GM10266 (cell line): ENCODE measurements at regions not wholly inside any gene's neighbourhood (a gene's known extent, or its start where the extent isn't known, plus 50 kb on each side); places are given as distances from the start of the nearest gene placed in this dataset.
"Not testable (repeated sequence)": the region's sequence is repeated elsewhere in the genome, so short reads cannot be mapped to it uniquely, and the experiment has no call there.

Experiments used
- DNase-seq: peaks from one replicate; pipeline ENCODE4 v3.0.0; 2012; ENCODE audit errors: extremely low spot score
- TF ChIP-seq, protein P1 (sequence below): IDR thresholded peaks from 2 replicates; pipeline ENCODE4 v1.5.1; 2012; ENCODE audit warnings: mild to moderate bottlenecking, low read depth; ENCODE audit not compliant: control insufficient read depth, insufficient read depth; ENCODE audit errors: missing control alignments

DNA sequence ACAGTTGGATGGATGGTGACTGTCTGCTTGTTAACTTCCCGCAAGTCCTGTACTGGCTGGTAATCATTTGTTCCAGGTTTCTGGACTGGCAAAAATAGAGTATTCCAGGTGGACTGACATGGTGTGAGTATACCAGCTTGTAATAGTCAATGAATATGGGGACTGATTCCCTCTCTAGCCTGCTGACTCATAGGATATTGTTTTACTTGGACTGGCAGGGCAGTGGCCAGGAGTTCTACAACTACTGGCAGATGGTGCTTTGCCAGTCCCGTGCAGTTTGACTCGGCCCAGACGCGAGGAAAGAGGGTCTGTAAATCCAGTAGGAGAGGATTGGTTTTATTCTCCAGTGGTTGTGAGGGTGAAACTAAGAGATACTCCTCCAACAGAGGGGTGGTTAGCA, 78.0 kb downstream of the PRR15 start:
- TF ChIP-seq, protein P1, sequence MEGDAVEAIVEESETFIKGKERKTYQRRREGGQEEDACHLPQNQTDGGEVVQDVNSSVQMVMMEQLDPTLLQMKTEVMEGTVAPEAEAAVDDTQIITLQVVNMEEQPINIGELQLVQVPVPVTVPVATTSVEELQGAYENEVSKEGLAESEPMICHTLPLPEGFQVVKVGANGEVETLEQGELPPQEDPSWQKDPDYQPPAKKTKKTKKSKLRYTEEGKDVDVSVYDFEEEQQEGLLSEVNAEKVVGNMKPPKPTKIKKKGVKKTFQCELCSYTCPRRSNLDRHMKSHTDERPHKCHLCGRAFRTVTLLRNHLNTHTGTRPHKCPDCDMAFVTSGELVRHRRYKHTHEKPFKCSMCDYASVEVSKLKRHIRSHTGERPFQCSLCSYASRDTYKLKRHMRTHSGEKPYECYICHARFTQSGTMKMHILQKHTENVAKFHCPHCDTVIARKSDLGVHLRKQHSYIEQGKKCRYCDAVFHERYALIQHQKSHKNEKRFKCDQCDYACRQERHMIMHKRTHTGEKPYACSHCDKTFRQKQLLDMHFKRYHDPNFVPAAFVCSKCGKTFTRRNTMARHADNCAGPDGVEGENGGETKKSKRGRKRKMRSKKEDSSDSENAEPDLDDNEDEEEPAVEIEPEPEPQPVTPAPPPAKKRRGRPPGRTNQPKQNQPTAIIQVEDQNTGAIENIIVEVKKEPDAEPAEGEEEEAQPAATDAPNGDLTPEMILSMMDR: no peak
- no peak for DNase-seq

DNA sequence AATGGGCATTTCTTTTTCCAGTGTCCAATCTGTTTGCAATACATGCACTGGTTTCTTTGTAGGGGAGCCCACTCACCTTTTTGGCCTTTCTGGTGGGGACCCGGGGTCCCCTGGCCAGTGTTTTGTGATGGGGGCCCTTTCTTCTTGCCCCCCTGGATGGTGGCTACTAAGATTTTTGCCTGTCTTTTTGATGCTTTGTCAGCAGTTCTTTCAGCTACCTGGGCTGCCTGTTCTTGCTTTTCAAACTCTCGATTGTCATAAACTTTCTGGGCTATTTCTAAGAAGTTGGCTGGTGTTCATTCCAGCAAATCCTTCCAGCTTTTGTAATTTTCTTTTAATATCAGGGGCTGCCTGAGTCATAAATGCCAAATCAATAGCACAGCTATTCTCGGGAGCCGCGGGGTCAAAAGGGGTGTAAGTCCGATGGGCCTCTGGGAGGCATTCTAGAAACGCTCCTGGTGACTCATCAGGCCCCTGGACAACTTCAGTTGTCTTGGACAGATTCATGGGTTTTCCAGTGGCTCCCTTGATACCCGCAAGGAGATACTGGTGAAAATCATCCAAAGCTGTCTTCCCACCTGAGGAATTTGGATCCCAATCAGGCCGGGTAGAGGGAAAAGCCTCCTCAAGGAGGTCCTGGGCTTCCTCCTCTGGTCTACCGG, 79.0 kb downstream of the PRR15 start:
- no peak for DNase-seq
- TF ChIP-seq, protein P1: no peak

DNA sequence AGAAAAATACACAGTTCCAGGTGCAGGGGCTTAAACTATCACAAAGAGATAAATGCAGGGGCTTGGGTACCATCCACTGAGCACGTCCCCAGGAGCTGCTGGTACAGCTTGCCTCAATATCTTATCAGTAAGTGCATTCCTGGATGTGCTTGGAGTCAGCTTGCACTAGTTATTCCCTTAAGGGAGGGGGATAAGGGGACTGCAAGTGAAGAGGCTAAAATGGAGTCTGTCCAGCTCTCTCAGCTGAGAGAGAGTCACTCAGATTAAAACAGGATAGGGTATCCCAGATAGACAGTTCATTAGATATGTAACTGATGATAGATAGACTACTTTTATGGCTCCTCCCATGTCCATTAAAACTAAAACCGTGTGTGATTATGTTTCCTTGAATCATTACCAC, 82.5 kb downstream of the PRR15 start:
- DNase-seq: not testable (repeated sequence)

DNA sequence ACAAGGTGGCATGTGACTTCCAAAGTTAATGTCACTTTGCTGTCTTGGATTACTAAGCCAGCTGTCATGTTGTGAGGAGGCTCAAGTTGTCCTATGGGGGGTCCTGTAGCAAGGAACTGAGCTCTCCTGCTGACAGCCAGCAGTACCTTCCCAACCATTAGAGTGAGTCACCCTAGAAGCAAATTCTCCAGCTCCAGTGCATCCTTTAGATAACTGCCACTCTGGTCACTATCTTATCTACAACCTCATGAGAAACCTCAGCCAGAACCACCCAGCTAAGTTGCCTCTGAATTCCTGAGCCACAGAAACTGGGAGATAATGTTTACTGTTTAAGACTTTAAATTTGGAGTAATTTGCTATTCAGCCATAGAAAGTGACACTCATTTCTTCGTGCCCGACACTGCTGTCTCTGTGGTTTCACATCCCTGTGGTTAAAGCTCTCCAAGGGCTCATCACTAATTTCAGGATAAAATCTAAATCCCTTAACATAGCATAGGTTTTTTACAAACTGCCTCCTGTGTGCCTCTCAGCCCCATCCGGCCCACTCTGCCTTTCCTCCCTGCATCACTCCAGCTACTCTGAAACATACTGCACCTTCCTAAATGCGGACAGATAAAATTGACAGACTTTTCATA, 83.5 kb downstream of the PRR15 start:
- no peak for DNase-seq
- TF ChIP-seq, protein P1: no peak

DNA sequence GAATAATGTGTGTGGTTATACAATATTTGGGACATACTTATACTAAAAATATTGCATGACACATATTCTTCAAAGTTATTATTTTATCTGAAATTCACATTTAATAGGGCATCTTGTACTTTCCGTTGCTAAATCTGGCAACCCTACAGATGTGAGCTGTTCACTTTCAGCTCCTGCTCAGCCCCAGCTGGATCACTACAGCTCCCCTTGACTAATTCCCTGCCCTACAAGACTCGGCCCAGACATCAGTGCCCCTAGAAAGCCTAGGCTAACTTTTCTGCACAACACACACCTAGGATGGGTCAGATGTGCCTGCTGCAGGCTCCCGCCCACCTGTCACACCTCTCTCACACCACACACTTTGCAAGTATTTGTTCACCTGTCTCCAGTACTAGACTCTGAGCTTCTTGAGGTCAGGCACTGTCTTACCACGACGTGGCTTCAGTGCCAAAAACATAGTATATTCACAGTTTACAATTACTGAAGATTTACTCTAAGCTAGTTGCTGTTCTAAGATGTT, 84.1 kb downstream of the PRR15 start:
- not testable (repeated sequence) for DNase-seq

DNA sequence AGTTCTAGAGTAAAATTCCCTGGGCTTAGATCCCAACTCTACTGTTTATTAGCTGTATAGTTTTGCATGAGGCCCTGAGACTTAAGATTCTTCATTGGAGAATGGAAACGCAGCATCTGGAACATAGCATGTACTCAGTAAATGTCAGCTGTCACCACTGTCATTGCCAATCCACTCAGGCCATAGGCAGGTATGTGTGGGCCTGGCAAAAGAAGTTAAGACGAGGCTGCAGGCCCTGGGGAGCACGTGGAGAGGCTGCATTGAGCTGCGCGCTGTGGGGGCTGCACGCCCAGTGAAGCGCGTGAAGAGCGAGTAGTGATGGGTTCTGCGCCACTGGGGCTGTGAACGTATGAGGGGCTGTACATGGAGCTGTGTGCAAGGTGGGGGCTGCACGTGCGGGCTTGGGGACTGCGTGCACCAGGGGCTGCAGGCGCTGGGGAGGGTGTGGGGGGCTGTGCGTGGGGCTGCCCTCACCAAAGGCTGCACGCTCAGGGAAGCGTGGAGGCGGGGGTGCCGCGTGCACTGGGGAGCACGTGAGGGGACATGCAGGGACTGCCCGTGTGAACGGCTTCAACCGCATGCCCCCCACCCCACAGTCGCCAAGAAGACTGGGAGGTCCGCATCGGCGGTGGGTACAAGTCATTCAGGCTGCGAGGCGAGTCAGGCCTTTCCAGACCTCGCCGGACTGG, 85.5 kb downstream of the PRR15 start:
- no peak for DNase-seq
- TF ChIP-seq, protein P1: no peak

DNA sequence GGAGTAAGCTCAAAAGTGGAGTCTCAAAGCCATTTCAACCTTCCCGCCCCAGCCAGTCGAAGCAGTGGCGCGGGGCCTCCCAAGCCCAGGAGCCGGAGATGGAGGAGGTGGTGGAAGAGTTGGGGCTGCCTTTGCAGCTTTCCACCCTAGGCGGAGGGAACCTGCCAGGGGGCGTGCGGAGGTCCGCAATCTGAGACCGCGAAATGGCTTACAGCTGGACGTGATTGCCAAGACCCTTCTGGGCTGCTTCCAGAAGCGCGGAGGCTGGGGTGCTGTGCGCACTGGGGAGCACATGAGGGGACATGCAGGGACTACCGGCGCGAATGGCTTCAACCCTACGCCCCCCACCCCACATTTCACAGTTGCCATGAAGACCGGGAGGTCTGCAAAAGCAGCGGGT, 86.2 kb downstream of the PRR15 start:
- TF ChIP-seq, protein P1: no peak
- no peak for DNase-seq

DNA sequence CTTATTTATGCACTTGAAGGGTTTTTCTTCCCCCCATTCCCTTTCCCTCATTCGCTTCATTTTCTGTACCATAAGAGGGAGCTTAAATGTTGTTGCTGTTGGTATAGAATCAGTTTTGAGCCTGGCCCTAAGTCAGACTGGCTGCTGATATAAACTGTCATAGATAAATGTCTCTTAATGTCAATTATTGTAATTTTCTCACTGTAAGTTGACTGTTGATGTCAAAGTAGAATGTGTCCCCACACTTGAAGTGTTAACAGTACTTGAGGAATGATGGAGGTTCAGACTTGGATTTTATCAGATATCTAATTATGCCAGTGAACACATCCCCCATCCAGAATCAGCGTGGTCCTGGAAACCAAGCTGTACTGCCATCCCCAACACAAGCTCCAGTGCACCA, 87.8 kb downstream of the PRR15 start:
- no peak for DNase-seq
- TF ChIP-seq, protein P1: no peak
